ENCODE measurements at regions not wholly inside any gene's neighbourhood (a gene's known extent, or its start where the extent isn't known, plus 50 kb on each side); places are given as distances from the start of the nearest gene placed in this dataset.
"Not testable (repeated sequence)": the region's sequence is repeated elsewhere in the genome, so short reads cannot be mapped to it uniquely, and the experiment has no call there.

DNA sequence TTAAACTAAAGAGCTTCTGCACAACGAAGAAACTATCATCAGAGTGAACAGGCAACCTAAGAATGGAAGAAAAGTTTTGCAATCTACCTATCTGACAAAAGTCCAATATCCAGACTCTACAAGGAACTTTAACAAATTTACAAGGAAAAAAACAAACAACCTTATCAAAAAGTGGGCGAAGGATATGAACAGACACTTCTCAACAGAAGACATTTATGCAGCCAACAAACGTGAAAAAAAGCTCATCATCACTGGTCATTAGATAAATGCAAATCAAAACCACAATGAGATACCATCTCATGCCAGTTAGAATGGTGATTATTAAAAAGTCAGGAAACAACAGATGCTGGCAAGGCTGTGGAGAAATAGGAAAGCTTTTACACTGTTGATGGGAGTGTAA is 55.5 kb upstream of the XPO1 start:
- not testable (repeated sequence) for H3K4me3 Mint-ChIP-seq, H3K36me3 Mint-ChIP-seq, H3K27ac Mint-ChIP-seq, H3K4me1 Mint-ChIP-seq, H3K9me3 Mint-ChIP-seq, ATAC-seq
- H3K27me3 Mint-ChIP-seq, result peaks cover 38% of the 10 kb centered on the region

DNA sequence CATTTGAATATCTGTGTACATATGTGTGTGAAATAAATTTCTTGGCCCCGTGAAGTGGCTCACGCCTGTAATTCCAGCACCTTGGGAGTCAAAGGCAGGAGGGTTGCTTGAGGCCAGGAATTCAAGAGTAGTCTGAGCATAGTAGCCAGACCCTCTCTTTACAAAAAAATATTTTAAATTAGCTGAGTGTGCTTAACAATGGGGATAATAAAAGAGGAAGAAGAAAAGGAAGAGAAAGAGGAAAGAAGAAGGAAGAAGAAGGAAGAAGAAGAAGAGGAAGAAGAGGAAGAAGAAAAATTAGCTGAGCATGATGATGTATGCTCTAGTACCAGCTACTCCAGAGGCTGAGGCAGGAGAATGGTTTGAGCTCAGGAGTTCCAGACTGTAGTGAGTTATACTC is 52.1 kb upstream of the XPO1 start:
- H3K9me3 Mint-ChIP-seq, result peaks cover 8% of the 10 kb centered on the region
- H3K4me1 Mint-ChIP-seq, result peaks cover 12% of the 10 kb centered on the region
- ATAC-seq, result no peak
- no peaks in the 10 kb centered on the region for H3K36me3 Mint-ChIP-seq
- H3K27ac Mint-ChIP-seq, result no peak overlapping the region
- H3K27me3 Mint-ChIP-seq, result peaks cover 38% of the 10 kb centered on the region
- H3K4me3 Mint-ChIP-seq, result no peak overlapping the region

- Mint-ChIP-seq H3K27me3 (peaks cover 34% of the 10 kb centered on the region), H3K4me3 (no peak overlapping the region), H3K27ac (no peak overlapping the region), H3K4me1 (peaks cover 15% of the 10 kb centered on the region), H3K36me3 (no peaks in the 10 kb centered on the region), H3K9me3 (peaks cover 6% of the 10 kb centered on the region)
- no peak for ATAC-seq
Measured at GRCh38 chr2:61588566-61588965, 50.4 kb upstream of the XPO1 start.

Data from stimulated activated memory B cell treated with anti-CD40 and anti-IgM and Interleukin-4, amounts not matched to agents 10 μg/mL and 1 μg/mL and 100 μg/mL, for 72 hours (primary cell).